IMR-90 (cell line): ENCODE measurements at regions not wholly inside any gene's neighbourhood (a gene's known extent, or its start where the extent isn't known, plus 50 kb on each side); places are given as distances from the start of the nearest gene placed in this dataset.

Experiments used
- ATAC-seq: fragments of 200-7000 bp; cut with Tn5 transposase; 2 replicates; pipeline ENCODE4 v1.9.1; 2020; ENCODE audit warnings: low read depth, mild to moderate bottlenecking, moderate library complexity
- BruUV-seq: library from RNA; stranded (reverse); fragments of 400-500 nt; replicated peaks from 2 replicates; lab custom pipeline; 2021; lab: Mats Ljungman, UMichigan
- CTCF ChIA-PET: fragments of 300-600 bp; formaldehyde crosslinking; extraction: SDS; loops from one replicate; lab custom pipeline; 2021; ENCODE audit warnings: antibody characterized with exemption; lab: Yijun Ruan, JAX
- POLR2A ChIA-PET: fragments of 300-600 bp; sonication (Branson Sonifier 250); formaldehyde crosslinking; loops from one replicate; lab custom pipeline; 2022; ENCODE audit warnings: antibody characterized with exemption; ENCODE audit not compliant: unreplicated experiment; lab: Charles Lee
- DNase-seq: peaks from one replicate; pipeline ENCODE4 v3.0.0; 2013
- H2AFZ ChIP-seq: replicated peaks from 2 replicates; pipeline ENCODE3; 2013; ENCODE audit warnings: low read length, mild to moderate bottlenecking; ENCODE audit not compliant: poor library complexity
- H2AK5ac ChIP-seq: 2 replicates; pipeline ENCODE4 v1.6.1; 2013; ENCODE audit warnings: low read depth, low read length, inconsistent platforms
- H2AK9ac ChIP-seq: replicated peaks from 2 replicates; pipeline ENCODE3; 2013; ENCODE audit warnings: mild to moderate bottlenecking, low read depth, low read length, moderate library complexity; ENCODE audit not compliant: poor library complexity
- H2BK120ac ChIP-seq: 2 replicates; pipeline ENCODE4 v1.6.1; 2013; ENCODE audit warnings: low read depth, low read length, inconsistent platforms
- H2BK15ac ChIP-seq: 3 replicates; pipeline ENCODE4 v1.6.1; 2013; ENCODE audit warnings: low read depth, low read length, inconsistent platforms
- H2BK20ac ChIP-seq: 2 replicates; pipeline ENCODE4 v1.6.1; 2013; ENCODE audit warnings: low read depth, mild to moderate bottlenecking, inconsistent platforms, low read length, moderate library complexity
- H2BK5ac ChIP-seq: 2 replicates; pipeline ENCODE4 v1.6.1; 2013; ENCODE audit warnings: mild to moderate bottlenecking, low read depth, low read length, inconsistent platforms; ENCODE audit not compliant: poor library complexity, severe bottlenecking
- H3K14ac ChIP-seq: replicated peaks from 2 replicates; pipeline ENCODE4 v1.6.1; 2013; ENCODE audit warnings: low read depth, low read length, inconsistent platforms
- H3K18ac ChIP-seq: 2 replicates; pipeline ENCODE4 v1.6.1; 2013; ENCODE audit warnings: low read depth, low read length, control low read depth
- H3K23ac ChIP-seq: 2 replicates; pipeline ENCODE4 v1.6.1; 2013; ENCODE audit warnings: low read depth, low read length, inconsistent platforms
- H3K27ac ChIP-seq: 2 replicates; pipeline ENCODE4 v1.5.1; 2013; ENCODE audit warnings: mild to moderate bottlenecking, control low read depth, low read length; ENCODE audit not compliant: insufficient read depth
- H3K27me3 ChIP-seq: 2 replicates; pipeline ENCODE4 v1.6.1; 2013; ENCODE audit warnings: low read length; ENCODE audit not compliant: control insufficient read depth, insufficient read depth
- H3K36me3 ChIP-seq: 2 replicates; pipeline ENCODE4 v1.6.1; 2013; ENCODE audit warnings: low read length, mixed read lengths; ENCODE audit not compliant: control insufficient read depth, insufficient read depth
- H3K4ac ChIP-seq: 2 replicates; pipeline ENCODE4 v1.6.1; 2013; ENCODE audit warnings: low read depth, low read length, inconsistent platforms
- H3K4me1 ChIP-seq: 2 replicates; pipeline ENCODE4 v1.6.1; 2013; ENCODE audit warnings: low read length, mixed read lengths; ENCODE audit not compliant: control insufficient read depth, insufficient read depth
- H3K4me2 ChIP-seq: 2 replicates; pipeline ENCODE4 v1.6.1; 2013; ENCODE audit warnings: low read depth, mild to moderate bottlenecking, control low read depth, low read length, moderate library complexity
- H3K4me3 ChIP-seq: 2 replicates; pipeline ENCODE4 v1.5.1; 2013; ENCODE audit warnings: low read depth, mild to moderate bottlenecking, control low read depth, low read length, moderate library complexity; ENCODE audit not compliant: insufficient read depth
- H3K56ac ChIP-seq: 2 replicates; pipeline ENCODE4 v1.6.1; 2013; ENCODE audit warnings: low read length, inconsistent platforms; ENCODE audit not compliant: insufficient read depth; ENCODE audit errors: extremely low read depth
- H3K79me1 ChIP-seq, 2 experiments: 2 replicates each; pipeline ENCODE4 v1.6.1; 2013; ENCODE audit warnings: low read length in 2 of 2, inconsistent platforms in 1 of 2, low read depth in 1 of 2
- H3K9ac ChIP-seq: 2 replicates; pipeline ENCODE4 v1.6.1; 2013; ENCODE audit warnings: low read depth, low read length, control low read depth
- H3K9me1 ChIP-seq: 2 replicates; pipeline ENCODE4 v1.6.1; 2013; ENCODE audit warnings: low read length, inconsistent platforms; ENCODE audit not compliant: insufficient read depth
- H3K9me3 ChIP-seq: 2 replicates; pipeline ENCODE4 v1.6.1; 2013; ENCODE audit warnings: low read length; ENCODE audit not compliant: control insufficient read depth, insufficient read depth
- H4K20me1 ChIP-seq: 2 replicates; pipeline ENCODE4 v1.6.1; 2013; ENCODE audit warnings: low read length, inconsistent platforms; ENCODE audit not compliant: insufficient read depth
- H4K5ac ChIP-seq: 2 replicates; pipeline ENCODE4 v1.6.1; 2013; ENCODE audit warnings: mild to moderate bottlenecking, low read depth, low read length, control low read depth
- H4K8ac ChIP-seq, 2 experiments: 2 replicates each; pipeline ENCODE4 v1.6.1; 2013; ENCODE audit warnings: low read depth in 2 of 2, low read length in 2 of 2, control low read depth in 1 of 2, inconsistent platforms in 1 of 2
- H4K91ac ChIP-seq: 2 replicates; pipeline ENCODE4 v1.6.1; 2013; ENCODE audit warnings: low read depth, low read length, inconsistent platforms; ENCODE audit not compliant: insufficient read depth
- MAZ ChIP-seq: IDR thresholded peaks from 2 replicates; pipeline ENCODE4 v1.6.1; 2012; ENCODE audit warnings: low read depth, mild to moderate bottlenecking, low read length, improper control_type of control experiment, moderate library complexity, borderline replicate concordance
- MXI1 ChIP-seq: IDR thresholded peaks from 2 replicates; pipeline ENCODE4 v1.6.1; 2012; ENCODE audit warnings: low read depth, mild to moderate bottlenecking, low read length, moderate library complexity, borderline replicate concordance
- WGBS, 2 experiments: methylation state at CpG; one replicate each; pipeline versions ENCODE4 v1.1.5 to v1.1.7; 2013; ENCODE audit warnings: missing lambda C conversion rate in 2 of 2; ENCODE audit not compliant: insufficient read length in 1 of 2; ENCODE audit errors: extremely low coverage in 2 of 2; 5-methylcytosine and 5-hydroxymethylcytosine counted together
- dilution Hi-C: fragments of 300-500 bp; cut with HindIII; formaldehyde crosslinking; loops from one replicate; pipeline ENCODE4 v1.14.3; 2018; ENCODE audit warnings: low sequenced_read_pairs; ENCODE audit not compliant: unreplicated experiment
- in situ Hi-C: fragments of 300-500 bp; cut with MboI; formaldehyde crosslinking; loops from 3 replicates; pipeline ENCODE4 v1.14.3; 2019; ENCODE audit warnings: low sequenced_read_pairs, inconsistent platforms, mixed read lengths
- intact Hi-C: fragments of 100-400 bp; cut with micrococcal nuclease; formaldehyde crosslinking; loops from 2 replicates; pipeline ENCODE4 v1.10.0; 2022

DNA sequence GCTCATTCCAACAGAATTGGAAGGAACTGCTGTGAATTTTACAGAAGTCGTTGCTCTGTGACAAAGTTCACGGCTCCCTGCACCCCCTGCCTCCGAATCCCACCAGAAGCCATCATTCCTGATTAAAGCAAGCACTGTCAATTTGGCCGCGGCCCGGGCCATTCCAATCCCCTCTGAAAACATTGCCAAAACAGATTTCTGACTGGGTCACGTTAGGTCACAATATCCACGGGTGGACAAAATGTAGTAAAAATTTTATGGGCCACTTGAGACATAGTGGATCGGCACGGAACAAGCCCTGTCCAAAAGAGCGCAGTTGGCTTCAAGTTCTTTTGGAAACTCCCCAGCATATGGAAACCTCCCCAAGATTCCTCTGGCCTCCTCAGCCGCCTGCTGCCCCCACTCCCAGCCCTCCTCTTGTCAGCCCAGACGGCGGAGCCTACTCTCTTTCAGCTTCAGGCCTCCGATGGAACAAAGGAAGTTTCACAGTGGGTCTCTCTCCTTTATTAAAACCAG, 67.2 kb upstream of the IFNAR2 start:
- dilution Hi-C loops (no loop called here), intact Hi-C loops (no loop called here), in situ Hi-C loops (no loop called here)
- H3K4me1 ChIP-seq: no peaks in the 10 kb centered on the region
- no peak overlapping the region for H3K27ac ChIP-seq
- no peak overlapping the region for H4K5ac ChIP-seq
- no peak overlapping the region for H2BK20ac ChIP-seq
- H3K56ac ChIP-seq: no peak overlapping the region
- no peaks in the 10 kb centered on the region for H4K20me1 ChIP-seq
- no peak overlapping the region for H3K4ac ChIP-seq
- no peak overlapping the region for H2BK15ac ChIP-seq
- no peak overlapping the region for H2AK5ac ChIP-seq
- H4K91ac ChIP-seq: no peak overlapping the region
- no peak overlapping the region for H3K23ac ChIP-seq
- no peak overlapping the region for H3K18ac ChIP-seq
- H3K9ac ChIP-seq: no peak overlapping the region
- H3K4me3 ChIP-seq: no peak overlapping the region
- no peak overlapping the region for H3K4me2 ChIP-seq
- DNase-seq (no peak), ATAC-seq (no peak)
- no TSS peak for BruUV-seq
- ChIA-PET CTCF (no interaction called here), POLR2A (no interaction called here)
- H3K9me3 ChIP-seq: no peaks in the 10 kb centered on the region
- no peak overlapping the region for H4K8ac ChIP-seq
- H3K27me3 ChIP-seq: peaks cover 9% of the 10 kb centered on the region
- no peaks in the 10 kb centered on the region for H3K79me1 ChIP-seq
- H2BK120ac ChIP-seq: no peak overlapping the region
- H2AK9ac ChIP-seq: no peak overlapping the region
- 8% methylated on average over 2 of the region's 15 CpGs; no CpG with 5 or more reads in 1 of the 2 experiments for WGBS, 2 experiments
- no peak overlapping the region for H3K14ac ChIP-seq
- H3K9me1 ChIP-seq: no peaks in the 10 kb centered on the region
- no peak overlapping the region for H2BK5ac ChIP-seq
- no peaks in the 10 kb centered on the region for H3K36me3 ChIP-seq
- no peak overlapping the region for H2AFZ ChIP-seq
- no peak for TF ChIP-seq MXI1
- TF ChIP-seq MAZ: no peak
